Activated B cell treated with CpG ODN at 0.5 μM for 24 hours (primary cell): ENCODE measurements at regions not wholly inside any gene's neighbourhood (a gene's known extent, or its start where the extent isn't known, plus 50 kb on each side); places are given as distances from the start of the nearest gene placed in this dataset.
"Not testable (repeated sequence)": the region's sequence is repeated elsewhere in the genome, so short reads cannot be mapped to it uniquely, and the experiment has no call there.

Source experiments
- ATAC-seq: fragments of 200-7000 bp; cut with Tn5 transposase; one replicate; pipeline ENCODE4 v1.10.0; 2021; ENCODE audit warnings: low read depth, mild to moderate bottlenecking, moderate library complexity
- CTCF ChIA-PET: fragments of 350-600 bp; sonication (Branson Sonifier 250); formaldehyde crosslinking; loops from one replicate; lab custom pipeline; 2021; ENCODE audit warnings: antibody characterized with exemption; lab: Charles Lee
- POLR2A ChIA-PET: fragments of 350-600 bp; sonication (Branson Sonifier 250); formaldehyde crosslinking; loops from one replicate; lab custom pipeline; 2021; ENCODE audit warnings: antibody characterized with exemption; lab: Charles Lee
- DNase-seq: peaks from one replicate; pipeline ENCODE4 v3.0.0; 2022
- H3K27ac Mint-ChIP-seq: one replicate; pipeline ENCODE4 v1.8.0; 2020; ENCODE audit warnings: mixed read lengths
- H3K27me3 Mint-ChIP-seq: one replicate; pipeline ENCODE4 v1.8.0; 2021; ENCODE audit warnings: mixed read lengths
- H3K36me3 Mint-ChIP-seq: one replicate; pipeline ENCODE4 v1.8.0; 2021; ENCODE audit warnings: low read depth, mixed read lengths
- H3K4me1 Mint-ChIP-seq: one replicate; pipeline ENCODE4 v1.8.0; 2021; ENCODE audit warnings: mixed read lengths
- H3K4me3 Mint-ChIP-seq: one replicate; pipeline ENCODE4 v1.8.0; 2020; ENCODE audit warnings: mild to moderate bottlenecking, mixed read lengths
- H3K9me3 Mint-ChIP-seq: one replicate; pipeline ENCODE4 v1.8.0; 2020; ENCODE audit warnings: mixed read lengths
- intact Hi-C: fragments of 100-400 bp; cut with micrococcal nuclease; formaldehyde crosslinking; loops from one replicate; pipeline ENCODE4 v1.15.1; 2024
- TF ChIP-seq, protein P1 (sequence below): fragments of 200-600 bp; IDR thresholded peaks from one replicate; pipeline ENCODE4 v1.8.0; 2022; ENCODE audit warnings: antibody characterized with exemption, mild to moderate bottlenecking

DNA sequence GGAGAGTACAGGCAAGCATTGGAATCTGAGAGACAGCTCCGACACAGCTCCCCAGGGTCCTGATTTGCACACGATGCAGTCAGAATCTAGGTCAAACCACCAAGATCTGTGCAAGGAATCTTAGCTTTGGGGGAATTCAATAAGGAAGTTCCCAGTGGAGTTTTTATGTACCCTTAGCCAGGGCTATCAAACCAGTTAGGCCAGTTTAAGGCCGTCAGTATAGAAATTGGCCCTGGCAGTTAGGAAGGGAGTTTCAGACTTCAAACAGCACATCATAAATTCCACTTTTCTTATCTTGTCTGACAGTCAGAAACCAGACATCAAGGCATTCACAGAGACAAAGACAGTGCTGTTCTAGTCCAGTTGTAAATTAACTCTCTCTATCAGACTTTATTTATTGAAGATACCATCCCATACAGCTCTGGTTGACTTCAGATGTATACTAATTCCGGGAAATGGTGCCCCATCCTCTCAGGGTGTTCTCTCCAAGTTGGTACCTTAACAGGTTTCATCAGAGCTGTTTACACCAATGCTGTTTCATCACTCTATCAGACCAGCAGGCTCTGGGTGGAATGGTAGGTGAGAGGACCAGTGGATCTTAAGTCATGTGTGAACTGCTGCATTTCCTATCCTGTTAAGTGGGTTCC lies 157.5 kb upstream of the ATF7IP start:
- ChIA-PET CTCF (interaction anchor here (0.8 kb wide), 1 partner anchor 12 kb away, joined by 3 read pairs; no protein-coding TSS in a partner anchor), POLR2A (no interaction called here)
- TF ChIP-seq, protein P1, sequence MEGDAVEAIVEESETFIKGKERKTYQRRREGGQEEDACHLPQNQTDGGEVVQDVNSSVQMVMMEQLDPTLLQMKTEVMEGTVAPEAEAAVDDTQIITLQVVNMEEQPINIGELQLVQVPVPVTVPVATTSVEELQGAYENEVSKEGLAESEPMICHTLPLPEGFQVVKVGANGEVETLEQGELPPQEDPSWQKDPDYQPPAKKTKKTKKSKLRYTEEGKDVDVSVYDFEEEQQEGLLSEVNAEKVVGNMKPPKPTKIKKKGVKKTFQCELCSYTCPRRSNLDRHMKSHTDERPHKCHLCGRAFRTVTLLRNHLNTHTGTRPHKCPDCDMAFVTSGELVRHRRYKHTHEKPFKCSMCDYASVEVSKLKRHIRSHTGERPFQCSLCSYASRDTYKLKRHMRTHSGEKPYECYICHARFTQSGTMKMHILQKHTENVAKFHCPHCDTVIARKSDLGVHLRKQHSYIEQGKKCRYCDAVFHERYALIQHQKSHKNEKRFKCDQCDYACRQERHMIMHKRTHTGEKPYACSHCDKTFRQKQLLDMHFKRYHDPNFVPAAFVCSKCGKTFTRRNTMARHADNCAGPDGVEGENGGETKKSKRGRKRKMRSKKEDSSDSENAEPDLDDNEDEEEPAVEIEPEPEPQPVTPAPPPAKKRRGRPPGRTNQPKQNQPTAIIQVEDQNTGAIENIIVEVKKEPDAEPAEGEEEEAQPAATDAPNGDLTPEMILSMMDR = no peak
- DNase-seq = no peak
- Mint-ChIP-seq H3K36me3 (no peaks in the 10 kb centered on the region), H3K27ac (no peak overlapping the region), H3K4me3 (no peak overlapping the region), H3K27me3 (no peaks in the 10 kb centered on the region), H3K4me1 (no peaks in the 10 kb centered on the region), H3K9me3 (no peaks in the 10 kb centered on the region)
- intact Hi-C loops = no loop called here
- no peak for ATAC-seq

DNA sequence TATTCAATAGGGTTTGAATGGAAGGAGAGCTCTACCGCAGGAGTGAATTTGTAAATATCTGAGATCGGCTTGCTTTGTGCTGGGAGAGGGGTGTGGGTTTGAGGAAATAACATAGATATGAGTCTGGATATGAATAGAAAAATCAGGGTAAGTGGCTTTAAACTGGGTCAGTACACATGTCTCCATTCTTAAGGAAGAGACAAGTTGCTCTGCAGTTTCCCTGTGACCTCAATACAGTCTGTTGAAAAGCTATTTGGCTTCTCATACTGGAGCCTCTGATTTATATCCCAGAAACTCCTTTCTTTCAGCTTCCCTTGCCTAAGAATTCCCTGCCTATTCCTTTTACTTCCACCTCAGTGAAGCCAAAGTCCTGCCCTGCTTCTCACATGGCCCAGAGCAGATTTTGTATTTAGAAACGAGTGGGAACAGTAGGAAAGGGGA lies 153.5 kb upstream of the ATF7IP start:
- no peaks in the 10 kb centered on the region for H3K9me3 Mint-ChIP-seq
- intact Hi-C loops = no loop called here
- POLR2A ChIA-PET = no interaction called here
- no peak for DNase-seq
- no peak overlapping the region for H3K27ac Mint-ChIP-seq
- no peak overlapping the region for H3K4me3 Mint-ChIP-seq
- TF ChIP-seq, protein P1 = no peak
- H3K36me3 Mint-ChIP-seq = no peaks in the 10 kb centered on the region
- H3K4me1 Mint-ChIP-seq = peaks cover 8% of the 10 kb centered on the region
- H3K27me3 Mint-ChIP-seq = no peaks in the 10 kb centered on the region
- no peak for ATAC-seq
- CTCF ChIA-PET = no interaction called here

DNA sequence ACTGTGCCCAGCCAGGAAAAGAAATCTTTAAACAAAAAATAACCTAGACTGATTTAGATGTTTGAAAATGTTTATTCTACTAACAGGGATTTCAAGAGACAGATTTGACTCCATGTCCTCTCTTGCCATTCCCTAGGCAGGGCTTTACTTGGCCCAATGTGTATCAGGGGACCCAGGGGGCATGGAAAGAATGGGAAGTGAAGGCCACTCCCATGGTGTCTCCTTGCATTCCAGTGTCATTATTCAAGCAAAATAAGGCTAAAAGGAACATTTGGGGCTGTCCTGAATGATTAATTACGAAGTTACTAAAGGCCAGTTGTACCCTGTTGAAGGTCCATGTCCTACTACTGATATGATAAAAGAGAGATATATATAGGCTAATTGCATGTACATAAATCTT lies 151.9 kb upstream of the ATF7IP start:
- intact Hi-C loops = no loop called here
- Mint-ChIP-seq H3K9me3 (no peaks in the 10 kb centered on the region), H3K36me3 (no peaks in the 10 kb centered on the region), H3K27ac (no peak overlapping the region), H3K4me3 (no peak overlapping the region), H3K4me1 (peaks cover 17% of the 10 kb centered on the region), H3K27me3 (no peaks in the 10 kb centered on the region)
- ChIA-PET CTCF (no interaction called here), POLR2A (no interaction called here)
- TF ChIP-seq, protein P1 = no peak
- ATAC-seq = no peak
- DNase-seq = no peak

DNA sequence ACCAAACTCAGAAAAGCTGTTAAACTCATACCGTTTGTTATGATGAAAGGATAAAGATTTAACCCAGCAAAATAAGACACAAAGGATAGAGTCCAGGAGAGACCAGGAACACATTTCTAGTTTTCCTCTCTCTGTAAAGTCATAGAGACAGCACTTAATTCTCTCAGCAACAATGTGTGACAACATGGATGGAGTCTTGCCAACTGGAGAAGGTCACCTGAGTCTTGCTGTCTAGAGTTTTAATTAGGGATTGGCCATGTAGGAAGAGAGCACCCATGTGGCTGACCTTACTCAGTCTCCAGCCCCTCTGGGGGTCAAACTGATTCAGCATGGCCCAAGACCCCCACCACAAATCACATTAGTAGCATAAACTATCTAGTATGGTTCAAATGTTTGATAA lies 151.0 kb upstream of the ATF7IP start:
- Mint-ChIP-seq H3K4me1 (peaks cover 19% of the 10 kb centered on the region), H3K9me3 (no peaks in the 10 kb centered on the region), H3K27ac (no peak overlapping the region), H3K27me3 (no peaks in the 10 kb centered on the region), H3K36me3 (no peaks in the 10 kb centered on the region), H3K4me3 (no peak overlapping the region)
- CTCF ChIA-PET = no interaction called here
- TF ChIP-seq, protein P1 = no peak
- intact Hi-C loops = no loop called here
- ATAC-seq = no peak
- POLR2A ChIA-PET = interaction anchor here (1.0 kb wide), 1 partner anchor 25 kb away, joined by 4 read pairs; no protein-coding TSS in a partner anchor
- DNase-seq = no peak

DNA sequence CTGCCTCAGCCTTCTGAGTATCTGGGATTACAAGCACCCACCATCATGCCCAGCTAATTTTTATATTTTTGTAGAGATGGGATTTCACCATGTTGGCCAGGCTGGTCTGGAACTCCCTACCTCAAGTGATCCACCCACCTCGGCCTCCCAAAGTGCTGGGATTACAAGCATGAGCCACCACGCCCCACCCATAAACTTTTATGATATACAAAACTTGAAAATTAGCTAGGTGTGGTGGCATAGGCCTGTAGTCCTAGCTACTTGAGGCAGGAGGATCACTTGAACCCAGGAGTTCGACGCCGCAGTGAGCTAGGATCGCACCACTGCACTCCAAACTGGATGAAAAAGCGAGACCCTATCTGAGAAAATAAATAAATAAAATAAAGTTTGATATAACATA lies 149.5 kb upstream of the ATF7IP start:
- not testable (repeated sequence) for H3K9me3 Mint-ChIP-seq, H3K27me3 Mint-ChIP-seq, H3K36me3 Mint-ChIP-seq, H3K4me3 Mint-ChIP-seq, DNase-seq
- ChIA-PET POLR2A (interaction anchor here (0.6 to 1.2 kb wide), 3 partner anchors 24 to 45 kb away, joined by 3 to 5 read pairs (median 4); no protein-coding TSS in a partner anchor), CTCF (interaction anchor here (1.1 kb wide), 1 partner anchor 30 kb away, joined by 6 read pairs; no protein-coding TSS in a partner anchor)
- intact Hi-C loops = loop anchor here (2.0 kb wide), 1 partner anchor 25 kb away; no protein-coding TSS in a partner anchor
- Mint-ChIP-seq H3K4me1 (peaks cover 28% of the 10 kb centered on the region), H3K27ac (peak overlapping the region; percentile 82)
- peak; percentile 22 for ATAC-seq
